Loucy (cell line): ENCODE measurements at regions not wholly inside any gene's neighbourhood (a gene's known extent, or its start where the extent isn't known, plus 50 kb on each side); places are given as distances from the start of the nearest gene placed in this dataset.

Source experiments
- EZH2phosphoT487 ChIP-seq: fragments of 200-600 bp; IDR thresholded peaks from 2 replicates; pipeline ENCODE4 v1.6.1; 2018; ENCODE audit warnings: antibody characterized with exemption, mild to moderate bottlenecking, moderate library complexity, borderline replicate concordance
- TF ChIP-seq, protein P1 (sequence below): fragments of 200-600 bp; sonication (generic); conservative IDR thresholded peaks from 2 replicates; pipeline ENCODE4 v1.5.1; 2014; ENCODE audit warnings: mild to moderate bottlenecking, antibody characterized with exemption, low read length

DNA sequence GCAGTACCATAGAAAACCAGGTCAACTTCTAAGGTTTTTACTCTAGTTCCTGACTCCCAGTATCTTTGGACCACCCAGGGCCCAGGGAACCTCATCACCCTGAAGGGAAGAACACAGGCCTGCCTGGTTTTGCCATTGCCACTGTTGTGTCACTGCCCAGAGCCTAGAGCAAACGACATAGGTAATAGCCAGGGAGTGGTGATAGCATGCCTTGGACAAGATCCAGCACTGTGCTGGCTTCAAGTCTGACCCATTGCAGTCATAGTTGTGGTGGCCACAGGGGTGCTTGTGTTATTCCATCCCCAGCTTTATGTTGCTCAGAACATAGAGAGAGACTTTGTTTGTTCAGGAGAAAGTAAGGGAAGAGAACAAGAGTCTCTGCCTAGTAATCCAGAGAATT lies 2310.2 kb downstream of the LRRC4C start:
- TF ChIP-seq, protein P1, sequence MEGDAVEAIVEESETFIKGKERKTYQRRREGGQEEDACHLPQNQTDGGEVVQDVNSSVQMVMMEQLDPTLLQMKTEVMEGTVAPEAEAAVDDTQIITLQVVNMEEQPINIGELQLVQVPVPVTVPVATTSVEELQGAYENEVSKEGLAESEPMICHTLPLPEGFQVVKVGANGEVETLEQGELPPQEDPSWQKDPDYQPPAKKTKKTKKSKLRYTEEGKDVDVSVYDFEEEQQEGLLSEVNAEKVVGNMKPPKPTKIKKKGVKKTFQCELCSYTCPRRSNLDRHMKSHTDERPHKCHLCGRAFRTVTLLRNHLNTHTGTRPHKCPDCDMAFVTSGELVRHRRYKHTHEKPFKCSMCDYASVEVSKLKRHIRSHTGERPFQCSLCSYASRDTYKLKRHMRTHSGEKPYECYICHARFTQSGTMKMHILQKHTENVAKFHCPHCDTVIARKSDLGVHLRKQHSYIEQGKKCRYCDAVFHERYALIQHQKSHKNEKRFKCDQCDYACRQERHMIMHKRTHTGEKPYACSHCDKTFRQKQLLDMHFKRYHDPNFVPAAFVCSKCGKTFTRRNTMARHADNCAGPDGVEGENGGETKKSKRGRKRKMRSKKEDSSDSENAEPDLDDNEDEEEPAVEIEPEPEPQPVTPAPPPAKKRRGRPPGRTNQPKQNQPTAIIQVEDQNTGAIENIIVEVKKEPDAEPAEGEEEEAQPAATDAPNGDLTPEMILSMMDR: no peak
- no peak for TF ChIP-seq EZH2phosphoT487
